A549 (cell line): ENCODE measurements at regions not wholly inside any gene's neighbourhood (a gene's known extent, or its start where the extent isn't known, plus 50 kb on each side); places are given as distances from the start of the nearest gene placed in this dataset.

Source experiments
- EP300 ChIP-seq, 2 experiments: fragments of >200 bp; sonication (Bioruptor Twin); formaldehyde crosslinking; IDR thresholded peaks; 2 replicates in 1 of 2; 3 replicates in 1 of 2; pipeline ENCODE4 v1.6.1; 2016 to 2017
- ESRRA ChIP-seq: fragments of 150-350 bp; IDR thresholded peaks from 2 replicates; pipeline ENCODE4 v1.6.1; 2014; ENCODE audit warnings: mild to moderate bottlenecking, low read length, borderline replicate concordance
- JUNB ChIP-seq: fragments of >200 bp; sonication (Bioruptor Twin); formaldehyde crosslinking; IDR thresholded peaks from 2 replicates; pipeline ENCODE4 v1.6.1; 2016
- KDM1A ChIP-seq: fragments of 200-600 bp; sonication (generic); IDR thresholded peaks from 2 replicates; pipeline ENCODE4 v1.6.1; 2016; ENCODE audit warnings: low read depth, mild to moderate bottlenecking
- NFE2L2 ChIP-seq: fragments of 150-350 bp; conservative IDR thresholded peaks from 2 replicates; pipeline ENCODE4 v1.6.1; 2014; ENCODE audit warnings: low read length
- NR3C1 ChIP-seq: fragments of >200 bp; sonication (Bioruptor Twin); formaldehyde crosslinking; IDR thresholded peaks from 3 replicates; pipeline ENCODE4 v1.6.1; 2017
- RAD21 ChIP-seq, 2 experiments: fragments of >200 bp in 1 of 2; sonication (Bioruptor Twin) in 1 of 2; formaldehyde crosslinking in 1 of 2; IDR thresholded peaks in 1 of 2; conservative IDR thresholded peaks in 1 of 2; 2 replicates in 1 of 2; 3 replicates in 1 of 2; pipeline ENCODE4 v1.6.1; 2012 to 2018; ENCODE audit warnings: inconsistent platforms in 1 of 2
- ZFP36 ChIP-seq: fragments of 450-650 bp; IDR thresholded peaks from 2 replicates; pipeline ENCODE4 v1.6.1; 2014; ENCODE audit warnings: borderline replicate concordance; ENCODE audit not compliant: partially characterized antibody
- TF ChIP-seq, protein P1 (sequence below): fragments of >200 bp; sonication (Bioruptor Twin); formaldehyde crosslinking; IDR thresholded peaks from 3 replicates; pipeline ENCODE4 v1.5.1; 2016
- TF ChIP-seq, protein P2 (sequence below): IDR thresholded peaks from 2 replicates; pipeline ENCODE4 v1.6.1; 2012
- TF ChIP-seq, protein P3 (sequence below): fragments of 200-600 bp; sonication (generic); IDR thresholded peaks from 2 replicates; pipeline ENCODE4 v1.6.1; 2016; ENCODE audit warnings: antibody characterized with exemption, mild to moderate bottlenecking, moderate library complexity
- TF ChIP-seq, protein P4 (sequence below): fragments of 450-650 bp; IDR thresholded peaks from 2 replicates; pipeline ENCODE4 v1.6.1; 2014; ENCODE audit warnings: antibody characterized with exemption

DNA sequence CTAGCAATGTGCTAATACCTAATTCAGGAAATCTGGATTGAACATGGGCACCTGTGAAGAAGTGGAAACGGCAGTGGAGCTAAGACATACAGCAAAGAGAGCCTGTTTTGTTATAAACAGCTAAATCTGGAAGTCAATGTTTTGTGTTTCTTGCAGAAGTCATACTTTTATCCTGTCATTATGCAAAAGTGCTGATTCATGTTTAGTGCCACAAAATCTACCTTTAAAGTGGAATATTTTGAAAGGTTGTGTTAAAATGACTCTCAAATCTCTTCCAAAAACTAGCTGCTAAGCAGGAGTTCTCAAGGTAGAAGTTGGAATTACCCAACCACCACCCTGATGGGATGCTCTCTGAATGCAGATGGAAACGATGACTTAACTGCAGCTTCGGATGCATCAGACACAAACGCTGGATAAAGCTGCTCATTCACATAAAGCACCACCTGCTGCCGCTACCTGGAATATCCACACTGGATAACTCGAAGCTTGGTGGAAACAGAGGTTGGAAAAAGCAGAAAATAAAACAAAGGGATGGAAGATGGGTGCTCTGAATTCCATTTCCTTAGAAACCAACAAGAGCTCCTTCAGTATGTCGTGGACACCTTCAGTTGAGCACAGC is 132.6 kb upstream of the ZNF236 start:
- TF ChIP-seq, protein P1, sequence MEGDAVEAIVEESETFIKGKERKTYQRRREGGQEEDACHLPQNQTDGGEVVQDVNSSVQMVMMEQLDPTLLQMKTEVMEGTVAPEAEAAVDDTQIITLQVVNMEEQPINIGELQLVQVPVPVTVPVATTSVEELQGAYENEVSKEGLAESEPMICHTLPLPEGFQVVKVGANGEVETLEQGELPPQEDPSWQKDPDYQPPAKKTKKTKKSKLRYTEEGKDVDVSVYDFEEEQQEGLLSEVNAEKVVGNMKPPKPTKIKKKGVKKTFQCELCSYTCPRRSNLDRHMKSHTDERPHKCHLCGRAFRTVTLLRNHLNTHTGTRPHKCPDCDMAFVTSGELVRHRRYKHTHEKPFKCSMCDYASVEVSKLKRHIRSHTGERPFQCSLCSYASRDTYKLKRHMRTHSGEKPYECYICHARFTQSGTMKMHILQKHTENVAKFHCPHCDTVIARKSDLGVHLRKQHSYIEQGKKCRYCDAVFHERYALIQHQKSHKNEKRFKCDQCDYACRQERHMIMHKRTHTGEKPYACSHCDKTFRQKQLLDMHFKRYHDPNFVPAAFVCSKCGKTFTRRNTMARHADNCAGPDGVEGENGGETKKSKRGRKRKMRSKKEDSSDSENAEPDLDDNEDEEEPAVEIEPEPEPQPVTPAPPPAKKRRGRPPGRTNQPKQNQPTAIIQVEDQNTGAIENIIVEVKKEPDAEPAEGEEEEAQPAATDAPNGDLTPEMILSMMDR: no peak
- TF ChIP-seq NFE2L2 (peak; percentile 36; the same call in 1 of the 2 replicates), JUNB (no peak), KDM1A (no peak), ESRRA (no peak), EP300 (IDR thresholded peaks at IDR 0.05) (no peak), NR3C1 (no peak), ZFP36 (no peak), RAD21 (conservative IDR thresholded peaks at IDR 0.05 in 1 of 2, IDR thresholded peaks at IDR 0.05 in 1 of 2) (no peak)
- TF ChIP-seq, protein P2, sequence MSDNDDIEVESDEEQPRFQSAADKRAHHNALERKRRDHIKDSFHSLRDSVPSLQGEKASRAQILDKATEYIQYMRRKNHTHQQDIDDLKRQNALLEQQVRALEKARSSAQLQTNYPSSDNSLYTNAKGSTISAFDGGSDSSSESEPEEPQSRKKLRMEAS: no peak
- TF ChIP-seq, protein P3, sequence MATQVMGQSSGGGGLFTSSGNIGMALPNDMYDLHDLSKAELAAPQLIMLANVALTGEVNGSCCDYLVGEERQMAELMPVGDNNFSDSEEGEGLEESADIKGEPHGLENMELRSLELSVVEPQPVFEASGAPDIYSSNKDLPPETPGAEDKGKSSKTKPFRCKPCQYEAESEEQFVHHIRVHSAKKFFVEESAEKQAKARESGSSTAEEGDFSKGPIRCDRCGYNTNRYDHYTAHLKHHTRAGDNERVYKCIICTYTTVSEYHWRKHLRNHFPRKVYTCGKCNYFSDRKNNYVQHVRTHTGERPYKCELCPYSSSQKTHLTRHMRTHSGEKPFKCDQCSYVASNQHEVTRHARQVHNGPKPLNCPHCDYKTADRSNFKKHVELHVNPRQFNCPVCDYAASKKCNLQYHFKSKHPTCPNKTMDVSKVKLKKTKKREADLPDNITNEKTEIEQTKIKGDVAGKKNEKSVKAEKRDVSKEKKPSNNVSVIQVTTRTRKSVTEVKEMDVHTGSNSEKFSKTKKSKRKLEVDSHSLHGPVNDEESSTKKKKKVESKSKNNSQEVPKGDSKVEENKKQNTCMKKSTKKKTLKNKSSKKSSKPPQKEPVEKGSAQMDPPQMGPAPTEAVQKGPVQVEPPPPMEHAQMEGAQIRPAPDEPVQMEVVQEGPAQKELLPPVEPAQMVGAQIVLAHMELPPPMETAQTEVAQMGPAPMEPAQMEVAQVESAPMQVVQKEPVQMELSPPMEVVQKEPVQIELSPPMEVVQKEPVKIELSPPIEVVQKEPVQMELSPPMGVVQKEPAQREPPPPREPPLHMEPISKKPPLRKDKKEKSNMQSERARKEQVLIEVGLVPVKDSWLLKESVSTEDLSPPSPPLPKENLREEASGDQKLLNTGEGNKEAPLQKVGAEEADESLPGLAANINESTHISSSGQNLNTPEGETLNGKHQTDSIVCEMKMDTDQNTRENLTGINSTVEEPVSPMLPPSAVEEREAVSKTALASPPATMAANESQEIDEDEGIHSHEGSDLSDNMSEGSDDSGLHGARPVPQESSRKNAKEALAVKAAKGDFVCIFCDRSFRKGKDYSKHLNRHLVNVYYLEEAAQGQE: no peak
- TF ChIP-seq, protein P4, sequence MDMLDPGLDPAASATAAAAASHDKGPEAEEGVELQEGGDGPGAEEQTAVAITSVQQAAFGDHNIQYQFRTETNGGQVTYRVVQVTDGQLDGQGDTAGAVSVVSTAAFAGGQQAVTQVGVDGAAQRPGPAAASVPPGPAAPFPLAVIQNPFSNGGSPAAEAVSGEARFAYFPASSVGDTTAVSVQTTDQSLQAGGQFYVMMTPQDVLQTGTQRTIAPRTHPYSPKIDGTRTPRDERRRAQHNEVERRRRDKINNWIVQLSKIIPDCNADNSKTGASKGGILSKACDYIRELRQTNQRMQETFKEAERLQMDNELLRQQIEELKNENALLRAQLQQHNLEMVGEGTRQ: no peak
